Neural cell (in vitro differentiated cells): ENCODE measurements at regions not wholly inside any gene's neighbourhood (a gene's known extent, or its start where the extent isn't known, plus 50 kb on each side); places are given as distances from the start of the nearest gene placed in this dataset.

Experiments
- H2AFZ ChIP-seq: fragments of 200-600, 300-800 bp; sonication (generic), shearing (Covaris generic); 2 replicates; pipeline ENCODE4 v1.6.0; 2014; ENCODE audit warnings: low read depth, mild to moderate bottlenecking, antibody characterized with exemption, low read length, moderate library complexity
- H3F3A ChIP-seq: fragments of 200-600 bp; shearing (Covaris generic); 2 replicates; pipeline ENCODE4 v1.6.1; 2016; ENCODE audit warnings: mild to moderate bottlenecking, moderate library complexity, mixed read lengths, antibody characterized with exemption, low read length; ENCODE audit not compliant: insufficient read depth, poor library complexity, severe bottlenecking
- H3K27ac ChIP-seq: fragments of 200-600, 300-800 bp; sonication (generic), shearing (Covaris generic); 2 replicates; pipeline ENCODE4 v1.5.1; 2014; ENCODE audit warnings: mild to moderate bottlenecking, low read length, moderate library complexity
- H3K27me3 ChIP-seq: fragments of 300-800, 200-600 bp; sonication (generic), shearing (Covaris generic); 2 replicates; pipeline ENCODE4 v1.6.0; 2014; ENCODE audit warnings: mild to moderate bottlenecking, low read depth, low read length, moderate library complexity; ENCODE audit not compliant: insufficient read depth
- H3K36me3 ChIP-seq: fragments of 300-800, 200-600 bp; sonication (generic), shearing (Covaris generic); 2 replicates; pipeline ENCODE4 v1.5.1; 2014; ENCODE audit warnings: mild to moderate bottlenecking, antibody characterized with exemption, low read length, moderate library complexity; ENCODE audit not compliant: insufficient read depth
- H3K4me2 ChIP-seq: fragments of 300-800, 200-600 bp; sonication (generic), shearing (Covaris generic); 2 replicates; pipeline ENCODE4 v1.6.0; 2014; ENCODE audit warnings: mild to moderate bottlenecking, low read length
- H3K4me3 ChIP-seq: fragments of 300-800, 200-600 bp; sonication (generic), shearing (Covaris generic); 2 replicates; pipeline ENCODE4 v1.5.1; 2014; ENCODE audit warnings: mild to moderate bottlenecking, low read length, moderate library complexity
- H3K79me2 ChIP-seq: fragments of 200-600 bp; shearing (Covaris generic); replicated peaks from 2 replicates; pipeline ENCODE4 v1.6.0; 2014; ENCODE audit warnings: mild to moderate bottlenecking, low read length, moderate library complexity; ENCODE audit not compliant: insufficient read depth
- H3K9ac ChIP-seq: fragments of 300-800, 200-600 bp; sonication (generic), shearing (Covaris generic); 2 replicates; pipeline ENCODE4 v1.6.1; 2016; ENCODE audit warnings: mild to moderate bottlenecking, low read length, mixed read lengths
- H3K9me2 ChIP-seq: fragments of 200-600 bp; shearing (Covaris generic); 2 replicates; pipeline ENCODE4 v1.6.1; 2016; ENCODE audit warnings: mild to moderate bottlenecking, low read length, mixed read lengths; ENCODE audit not compliant: insufficient read depth
- H3K9me3 ChIP-seq: fragments of 200-600, 300-800 bp; sonication (generic), shearing (Covaris generic); 2 replicates; pipeline ENCODE4 v1.6.1; 2016; ENCODE audit warnings: mild to moderate bottlenecking, mixed run types, low read length, moderate library complexity, mixed read lengths
- H4K20me1 ChIP-seq: fragments of 200-600 bp; shearing (Covaris generic); 2 replicates; pipeline ENCODE4 v1.6.1; 2016; ENCODE audit warnings: mild to moderate bottlenecking, mixed run types; ENCODE audit not compliant: insufficient read depth
- EP300 ChIP-seq: fragments of 450-650 bp; conservative IDR thresholded peaks from 2 replicates; pipeline ENCODE4 v1.6.1; 2014; ENCODE audit warnings: antibody characterized with exemption, mild to moderate bottlenecking, moderate library complexity; ENCODE audit not compliant: poor library complexity, severe bottlenecking
- EZH2 ChIP-seq: fragments of 200-600, 300-800 bp; shearing (Covaris generic), sonication (generic); IDR thresholded peaks from 2 replicates; pipeline ENCODE4 v1.6.1; 2014; ENCODE audit warnings: antibody characterized with exemption, low read length, borderline replicate concordance, mild to moderate bottlenecking; ENCODE audit not compliant: insufficient read depth, poor library complexity, severe bottlenecking
- MXI1 ChIP-seq: fragments of 450-650 bp; conservative IDR thresholded peaks from 2 replicates; pipeline ENCODE4 v1.6.1; 2014; ENCODE audit warnings: antibody characterized with exemption, mild to moderate bottlenecking; ENCODE audit not compliant: poor library complexity, severe bottlenecking
- POLR2AphosphoS5 ChIP-seq: IDR thresholded peaks from 2 replicates; pipeline ENCODE4 v1.6.1; 2012
- RAD21 ChIP-seq: fragments of 450-650 bp; conservative IDR thresholded peaks from 2 replicates; pipeline ENCODE4 v1.6.1; 2014; ENCODE audit warnings: antibody characterized with exemption, mild to moderate bottlenecking, moderate library complexity
- REST ChIP-seq: IDR thresholded peaks from 2 replicates; pipeline ENCODE4 v1.6.1; 2012; ENCODE audit warnings: borderline replicate concordance
- SMC3 ChIP-seq: fragments of 450-650 bp; conservative IDR thresholded peaks from 2 replicates; pipeline ENCODE4 v1.6.1; 2014; ENCODE audit warnings: antibody characterized with exemption, mild to moderate bottlenecking, moderate library complexity; ENCODE audit not compliant: poor library complexity
- TAF1 ChIP-seq: IDR thresholded peaks from 2 replicates; pipeline ENCODE4 v1.6.1; 2012; ENCODE audit warnings: low read depth
- TF ChIP-seq, protein P1 (sequence below): fragments of 450-650 bp; IDR thresholded peaks from 2 replicates; pipeline ENCODE4 v1.5.1; 2014; ENCODE audit warnings: antibody characterized with exemption, mild to moderate bottlenecking, moderate library complexity; ENCODE audit not compliant: poor library complexity, severe bottlenecking

DNA sequence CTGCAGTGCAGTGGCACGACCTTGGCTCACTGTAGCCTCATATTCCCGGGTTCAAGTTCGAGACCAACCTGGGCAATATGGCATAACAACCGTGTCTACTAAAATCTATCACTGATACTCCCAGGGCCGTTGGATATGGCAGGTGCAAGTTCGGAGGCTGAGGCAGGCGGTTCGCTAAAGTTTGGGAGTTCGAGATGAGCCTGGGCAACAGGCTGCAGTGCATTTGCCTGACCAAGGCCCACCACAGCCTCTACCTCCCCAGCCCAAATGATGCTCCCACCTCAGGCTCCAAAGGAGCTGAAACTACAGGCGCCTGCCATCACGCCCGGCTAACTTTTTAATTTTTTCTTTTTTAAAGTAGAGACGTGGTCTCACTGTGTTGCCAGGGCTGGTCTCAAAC, 177.1 kb upstream of the ALG10B start:
- Histone ChIP-seq H3K9me2 (no peaks in the 10 kb centered on the region), H3F3A (no peaks in the 10 kb centered on the region), H3K27ac (no peak overlapping the region), H4K20me1 (no peaks in the 10 kb centered on the region), H3K9ac (no peak overlapping the region), H3K79me2 (no peaks in the 10 kb centered on the region), H3K36me3 (no peaks in the 10 kb centered on the region), H3K4me2 (no peak overlapping the region), H3K4me3 (no peak overlapping the region), H3K27me3 (no peaks in the 10 kb centered on the region), H3K9me3 (peaks cover 6% of the 10 kb centered on the region), H2AFZ (no peak overlapping the region)
- TF ChIP-seq, protein P1, sequence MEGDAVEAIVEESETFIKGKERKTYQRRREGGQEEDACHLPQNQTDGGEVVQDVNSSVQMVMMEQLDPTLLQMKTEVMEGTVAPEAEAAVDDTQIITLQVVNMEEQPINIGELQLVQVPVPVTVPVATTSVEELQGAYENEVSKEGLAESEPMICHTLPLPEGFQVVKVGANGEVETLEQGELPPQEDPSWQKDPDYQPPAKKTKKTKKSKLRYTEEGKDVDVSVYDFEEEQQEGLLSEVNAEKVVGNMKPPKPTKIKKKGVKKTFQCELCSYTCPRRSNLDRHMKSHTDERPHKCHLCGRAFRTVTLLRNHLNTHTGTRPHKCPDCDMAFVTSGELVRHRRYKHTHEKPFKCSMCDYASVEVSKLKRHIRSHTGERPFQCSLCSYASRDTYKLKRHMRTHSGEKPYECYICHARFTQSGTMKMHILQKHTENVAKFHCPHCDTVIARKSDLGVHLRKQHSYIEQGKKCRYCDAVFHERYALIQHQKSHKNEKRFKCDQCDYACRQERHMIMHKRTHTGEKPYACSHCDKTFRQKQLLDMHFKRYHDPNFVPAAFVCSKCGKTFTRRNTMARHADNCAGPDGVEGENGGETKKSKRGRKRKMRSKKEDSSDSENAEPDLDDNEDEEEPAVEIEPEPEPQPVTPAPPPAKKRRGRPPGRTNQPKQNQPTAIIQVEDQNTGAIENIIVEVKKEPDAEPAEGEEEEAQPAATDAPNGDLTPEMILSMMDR = no peak
- TF ChIP-seq REST (no peak), MXI1 (no peak), POLR2AphosphoS5 (no peak), RAD21 (no peak)

DNA sequence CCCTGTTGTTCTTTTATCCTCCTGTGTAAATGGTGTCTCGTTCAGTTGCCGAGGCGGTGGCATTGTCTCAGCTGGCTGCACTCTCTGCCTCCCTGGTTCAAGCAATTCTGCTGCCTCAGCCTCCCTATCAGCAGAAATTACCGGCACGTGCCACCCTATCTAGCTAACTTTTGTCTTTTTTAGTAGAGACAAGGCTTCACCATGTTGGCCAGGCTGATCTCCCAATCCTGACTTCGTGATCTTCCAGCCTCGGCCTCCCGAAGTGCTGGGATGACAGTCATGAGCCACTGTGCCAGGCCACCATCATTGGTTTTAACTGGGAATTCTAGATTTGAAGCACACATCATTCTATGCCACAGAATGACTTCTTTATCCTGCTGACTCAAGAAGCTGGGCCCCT, 175.3 kb upstream of the ALG10B start:
- H3K9me3 ChIP-seq = peaks cover 6% of the 10 kb centered on the region

More for the DNA sequence above, 175.3 kb upstream of the ALG10B start:
- Histone ChIP-seq H2AFZ (no peak overlapping the region), H3K36me3 (no peaks in the 10 kb centered on the region), H3K27ac (no peak overlapping the region), H3K9me2 (no peaks in the 10 kb centered on the region), H3K4me2 (no peak overlapping the region), H4K20me1 (no peaks in the 10 kb centered on the region), H3F3A (no peaks in the 10 kb centered on the region), H3K9ac (no peak overlapping the region), H3K79me2 (no peaks in the 10 kb centered on the region), H3K27me3 (no peaks in the 10 kb centered on the region), H3K4me3 (no peak overlapping the region)
- no peak for TF ChIP-seq TAF1
- no peak for TF ChIP-seq EZH2
- TF ChIP-seq RAD21 = no peak
- TF ChIP-seq REST = no peak
- TF ChIP-seq POLR2AphosphoS5 = no peak
- TF ChIP-seq, protein P1 = no peak
- TF ChIP-seq MXI1 = no peak
- no peak for TF ChIP-seq SMC3
- no peak for TF ChIP-seq EP300
